GM12873 (cell line): ENCODE measurements at regions not wholly inside any gene's neighbourhood (a gene's known extent, or its start where the extent isn't known, plus 50 kb on each side); places are given as distances from the start of the nearest gene placed in this dataset.

ENCODE experiments used
- CTCF ChIP-seq: IDR thresholded peaks from 2 replicates; pipeline ENCODE4 v1.5.1; 2012; ENCODE audit warnings: low read depth, mild to moderate bottlenecking, moderate library complexity, low read length, control low read depth; ENCODE audit not compliant: insufficient read depth; ENCODE audit errors: missing control alignments

GRCh38 chr7:98679741-98680140 is 62.7 kb downstream of the NPTX2 start:
- no peak for TF ChIP-seq CTCF

- TF ChIP-seq CTCF: no peak
Observed at GRCh38 chr7:98681511-98681910, 64.4 kb downstream of the NPTX2 start.

- no peak for TF ChIP-seq CTCF
Observed at GRCh38 chr7:98681951-98682350, 64.9 kb downstream of the NPTX2 start.

- no peak for TF ChIP-seq CTCF
Observed at GRCh38 chr7:98683514-98683913, 66.4 kb downstream of the NPTX2 start.

GRCh38 chr7:98685541-98685940 is 68.5 kb downstream of the NPTX2 start:
- TF ChIP-seq CTCF: no peak

- TF ChIP-seq CTCF: no peak
Observed at GRCh38 chr7:98686466-98687080, 69.5 kb downstream of the NPTX2 start.

- no peak for TF ChIP-seq CTCF
Observed at GRCh38 chr7:98687111-98687751, 70.1 kb downstream of the NPTX2 start.

GRCh38 chr7:98691619-98692018 is 74.5 kb downstream of the NPTX2 start:
- TF ChIP-seq CTCF: no peak
